NCI-H2196 (cell line): ENCODE measurements at regions not wholly inside any gene's neighbourhood (a gene's known extent, or its start where the extent isn't known, plus 50 kb on each side); places are given as distances from the start of the nearest gene placed in this dataset.
"Not testable (repeated sequence)": the region's sequence is repeated elsewhere in the genome, so short reads cannot be mapped to it uniquely, and the experiment has no call there.

Experiments used
- DNase-seq: peaks from one replicate; lab custom pipeline; 2025; ENCODE audit not compliant: unreplicated experiment; lab: John Stamatoyannopoulos, UW

GRCh38 chr9:78663369-78663768 is 366.4 kb downstream of the PSAT1 start:
- DNase-seq, result no peak

DNA sequence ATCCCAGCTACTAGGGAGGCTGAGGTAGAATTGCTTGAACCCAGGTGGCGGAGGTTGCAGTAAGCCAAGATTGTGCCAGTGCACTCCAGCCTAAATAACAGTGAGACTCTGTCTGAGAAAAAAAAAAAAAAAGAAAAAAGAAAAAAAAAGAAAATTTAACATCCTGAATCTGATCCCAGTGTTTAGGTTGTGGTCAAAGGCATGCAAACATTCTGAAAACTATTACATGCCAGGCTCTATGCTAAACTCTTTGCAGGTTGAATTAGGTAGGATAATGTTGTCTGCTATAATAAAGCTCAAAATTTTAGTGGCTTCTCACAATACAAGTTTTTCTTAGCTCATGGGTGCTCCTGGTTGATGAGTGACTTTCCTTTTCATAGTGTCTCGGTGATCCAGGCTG is 367.4 kb downstream of the PSAT1 start:
- DNase-seq, result no peak

- DNase-seq, result no peak
These were observed 370.0 kb downstream of the PSAT1 start for GRCh38 chr9:78666818-78667414.

- no peak for DNase-seq
These were observed 371.4 kb downstream of the PSAT1 start for GRCh38 chr9:78668148-78668832.

GRCh38 chr9:78669591-78669990 is 372.7 kb downstream of the PSAT1 start:
- no peak for DNase-seq

- DNase-seq, result no peak
These were observed 374.9 kb downstream of the PSAT1 start for GRCh38 chr9:78671785-78672184.

DNA sequence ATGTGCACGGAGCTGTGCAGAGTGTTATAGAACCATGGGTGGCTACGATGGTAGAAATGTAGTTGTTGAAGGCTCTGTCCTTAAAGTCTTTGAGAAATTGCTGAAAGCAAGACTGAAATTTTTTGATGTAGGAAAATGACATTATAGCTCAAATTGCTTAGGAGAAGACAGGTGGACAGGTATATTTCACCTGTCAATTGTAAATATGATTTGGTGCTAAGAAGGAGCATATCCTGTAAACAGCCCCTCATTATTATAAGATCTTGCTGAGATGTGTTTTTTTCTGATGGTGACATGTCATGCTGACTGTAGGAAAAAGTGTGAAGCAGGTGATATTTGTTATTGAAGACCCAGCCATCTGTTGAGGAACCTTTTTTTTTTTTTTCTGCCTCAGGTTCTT is 377.9 kb downstream of the PSAT1 start:
- no peak for DNase-seq

DNA sequence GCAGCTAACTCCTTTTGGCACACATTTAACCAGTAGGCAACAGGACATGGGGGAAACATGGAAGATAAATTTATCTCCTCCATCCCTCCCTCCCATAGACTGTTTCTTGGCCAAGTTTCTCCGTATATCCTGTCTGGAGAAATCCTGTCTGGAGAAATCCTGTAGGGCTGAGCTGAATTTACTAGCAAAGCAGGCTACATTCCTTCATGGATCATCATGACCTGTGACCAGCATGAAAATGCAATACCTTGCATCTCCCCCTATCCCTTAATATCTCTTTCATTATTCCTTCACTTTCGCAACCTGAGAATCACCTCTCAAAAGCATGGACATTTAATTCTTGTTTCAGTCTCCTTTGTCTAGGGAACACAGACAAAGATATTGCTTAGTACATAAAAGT is 379.1 kb downstream of the PSAT1 start:
- no peak for DNase-seq

- DNase-seq, result no peak
These were observed 379.7 kb downstream of the PSAT1 start for GRCh38 chr9:78676623-78677022.

- DNase-seq, result no peak
These were observed 380.4 kb downstream of the PSAT1 start for GRCh38 chr9:78677326-78677725.

DNA sequence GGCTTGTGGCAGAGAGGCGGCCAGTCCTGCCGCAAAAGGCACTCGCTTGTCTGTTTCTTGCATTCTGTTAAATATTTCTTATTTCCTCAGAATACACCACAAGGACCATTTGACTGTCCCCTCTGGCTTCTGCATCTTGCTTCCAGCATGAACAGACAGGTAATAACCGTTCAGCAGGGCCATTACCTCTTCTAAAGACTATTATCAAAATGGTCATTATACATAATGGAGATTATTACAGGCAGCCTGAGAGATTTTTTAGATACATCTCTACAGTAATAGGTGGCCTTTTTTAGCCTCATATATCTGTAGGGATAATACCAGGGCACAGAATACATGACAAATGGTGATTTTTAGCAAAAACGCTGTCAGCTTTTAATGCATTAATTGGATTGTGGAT is 382.0 kb downstream of the PSAT1 start:
- no peak for DNase-seq

DNA sequence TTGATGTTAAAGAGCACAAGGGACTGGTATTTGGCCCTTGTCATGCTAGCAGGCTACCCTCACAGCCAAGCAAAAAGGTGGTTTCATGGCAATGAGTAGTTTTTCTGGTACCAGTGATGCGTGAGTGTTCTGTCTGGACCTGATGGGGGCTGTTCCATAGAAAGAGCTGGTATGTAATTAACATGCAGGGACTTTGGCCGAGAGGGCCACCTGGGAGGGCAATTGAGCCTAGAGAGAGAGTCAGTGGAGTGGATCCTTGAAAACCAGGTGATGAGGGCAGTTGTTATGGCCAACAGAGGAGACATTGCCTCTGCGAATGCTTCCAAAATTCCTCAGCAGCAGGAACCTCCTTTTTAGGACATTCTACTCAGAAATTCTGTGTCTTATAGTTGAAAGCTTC is 383.3 kb downstream of the PSAT1 start:
- no peak for DNase-seq

GRCh38 chr9:78682216-78682615 is 385.3 kb downstream of the PSAT1 start:
- no peak for DNase-seq

DNA sequence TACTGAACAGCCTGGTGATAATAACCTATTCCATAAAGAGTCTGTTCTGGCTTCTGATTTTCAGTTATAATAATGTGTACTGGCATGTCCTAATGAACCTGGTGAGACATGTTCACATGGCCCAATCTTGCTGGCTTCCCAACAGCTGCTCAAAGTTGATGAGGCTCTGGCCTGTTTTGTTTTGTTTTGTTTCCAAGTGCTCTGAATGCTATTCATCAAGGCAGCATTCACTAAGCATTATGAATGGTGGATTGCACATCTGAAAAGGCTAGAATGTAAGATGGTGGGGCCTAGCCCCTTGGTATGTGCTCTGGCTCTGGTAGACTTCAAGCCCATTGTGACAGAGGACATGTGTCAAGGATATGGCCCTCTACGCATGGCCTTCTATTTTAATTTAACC is 388.5 kb downstream of the PSAT1 start:
- DNase-seq, result no peak

DNA sequence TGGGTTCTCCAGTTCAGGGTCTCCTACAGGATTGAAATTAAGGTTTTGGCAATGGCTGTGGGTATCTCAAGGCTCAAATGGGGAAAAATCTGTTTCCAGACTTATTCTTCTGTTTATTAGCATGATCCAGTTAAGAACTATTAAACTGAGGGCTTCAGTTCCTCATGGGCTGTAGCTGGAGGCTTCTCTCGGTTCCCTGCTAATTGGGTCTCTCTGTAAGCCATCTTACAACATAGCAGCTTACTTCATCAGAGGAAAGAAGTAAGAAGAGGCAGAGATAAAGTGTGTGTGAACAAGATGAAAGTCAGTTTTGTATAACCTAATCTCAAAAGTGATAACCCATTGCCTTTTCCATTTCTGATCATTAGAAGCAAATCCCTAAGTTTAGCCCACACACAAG is 391.9 kb downstream of the PSAT1 start:
- no peak for DNase-seq

DNA sequence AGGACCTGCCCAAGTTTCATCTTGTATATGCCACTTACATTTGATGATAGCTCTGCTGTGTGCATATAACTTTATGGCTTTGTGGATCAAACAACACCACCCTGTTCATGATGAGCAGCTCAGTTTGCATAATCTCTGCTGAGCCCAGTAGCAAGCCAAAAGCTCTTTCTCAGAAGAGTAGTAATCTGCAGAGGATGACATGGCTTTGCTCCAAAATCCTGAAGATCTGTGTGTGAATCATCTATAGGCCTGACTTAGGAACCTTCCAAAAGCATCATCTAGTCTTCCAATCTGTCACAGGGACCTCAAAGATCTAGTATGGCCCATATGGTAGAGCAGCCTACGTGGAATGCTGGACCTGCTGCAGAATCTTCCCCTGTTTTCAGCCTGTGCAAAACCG is 394.6 kb downstream of the PSAT1 start:
- no peak for DNase-seq

DNA sequence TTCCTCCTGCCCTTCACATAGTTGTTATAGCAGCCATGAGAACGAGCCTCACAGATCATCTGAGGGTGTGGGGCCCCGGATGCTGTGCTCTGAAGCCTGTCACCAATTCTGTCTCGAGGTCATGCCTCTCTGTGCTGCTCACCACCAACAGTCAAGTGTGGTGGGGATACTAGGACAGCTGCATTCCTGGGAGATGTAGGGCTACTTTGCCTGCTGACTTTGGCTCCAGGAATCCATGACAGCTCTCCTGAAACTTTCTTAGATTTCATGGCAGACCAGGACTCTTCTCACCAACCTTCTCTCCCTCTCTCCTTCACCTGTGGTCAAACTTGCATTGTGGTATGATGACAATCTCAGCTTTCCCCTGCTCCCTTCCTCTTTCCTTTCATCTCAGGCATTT is 395.9 kb downstream of the PSAT1 start:
- no peak for DNase-seq

DNA sequence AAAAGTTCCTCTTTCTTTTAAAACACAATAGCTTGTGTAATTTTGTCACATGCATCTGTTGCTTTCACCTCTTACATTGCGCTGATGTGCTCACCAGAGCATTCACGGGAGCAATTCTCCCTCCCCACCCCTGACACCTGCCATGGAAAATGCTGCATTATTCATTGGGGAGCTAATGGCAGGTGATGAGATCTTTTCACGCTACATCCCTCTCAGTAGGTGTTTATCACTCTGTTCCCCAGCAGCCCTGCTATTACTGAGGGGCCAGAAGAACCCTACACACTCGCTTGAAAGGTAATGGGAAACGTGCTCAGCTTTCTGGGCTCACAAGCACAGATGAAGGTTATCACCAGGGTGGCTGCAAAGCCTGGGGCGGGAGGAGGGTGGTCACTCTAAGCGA is 398.0 kb downstream of the PSAT1 start:
- DNase-seq, result no peak

DNA sequence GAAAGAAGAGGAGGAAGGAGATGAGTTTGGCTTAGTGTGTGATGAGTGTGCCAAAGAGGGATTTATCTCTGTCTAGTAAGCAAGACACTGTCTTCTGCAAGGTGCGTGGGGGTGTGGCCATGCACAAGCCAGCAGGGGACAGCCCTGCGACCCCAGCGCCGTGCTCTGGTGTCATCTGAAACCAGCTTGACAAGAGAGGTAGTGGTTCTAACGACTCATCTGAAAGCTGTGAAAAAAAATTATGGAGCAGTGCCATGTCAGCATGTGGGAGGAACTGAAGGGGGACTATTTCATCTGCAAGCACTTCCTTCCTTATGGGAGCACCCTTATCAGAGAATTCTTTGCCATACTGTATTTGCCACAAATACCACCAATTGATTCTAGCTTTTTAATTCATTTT is 398.6 kb downstream of the PSAT1 start:
- no peak for DNase-seq

DNA sequence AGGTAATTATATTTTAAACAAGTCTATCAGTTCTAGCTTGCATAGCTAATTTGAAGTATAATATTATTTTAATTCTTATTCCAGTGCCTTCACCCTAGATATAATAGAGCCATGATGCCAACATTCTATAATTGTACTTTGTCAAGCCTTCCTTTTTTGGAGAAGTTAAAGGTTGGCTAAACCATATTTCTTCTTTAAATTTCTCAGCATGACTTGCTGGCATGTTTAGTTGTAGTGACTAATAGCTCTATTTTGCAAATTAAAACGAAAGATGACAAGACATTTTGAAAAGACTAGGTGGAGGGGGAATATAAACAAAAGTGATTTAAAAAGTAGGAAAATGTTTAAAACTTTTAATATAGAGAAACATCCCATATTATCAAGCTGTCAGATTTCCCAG is 400.7 kb downstream of the PSAT1 start:
- DNase-seq, result no peak

DNA sequence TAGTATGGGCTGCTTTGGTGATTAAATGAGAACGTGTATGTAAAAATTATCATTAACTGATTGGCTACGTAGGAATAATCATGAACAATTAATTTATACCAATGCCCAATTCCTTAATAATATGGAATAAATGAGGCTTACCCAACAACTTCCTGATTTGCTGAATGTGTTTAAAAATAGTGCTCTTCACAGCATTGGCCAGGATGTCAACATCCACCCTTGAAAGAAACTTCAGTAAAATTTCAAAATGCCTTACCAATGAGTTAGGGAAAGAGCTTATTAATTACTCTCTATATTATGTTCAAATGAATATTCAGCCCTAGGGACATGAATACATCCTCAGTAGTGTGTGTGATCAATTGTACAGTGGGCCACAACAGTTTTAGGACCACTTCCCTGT is 401.4 kb downstream of the PSAT1 start:
- no peak for DNase-seq

DNA sequence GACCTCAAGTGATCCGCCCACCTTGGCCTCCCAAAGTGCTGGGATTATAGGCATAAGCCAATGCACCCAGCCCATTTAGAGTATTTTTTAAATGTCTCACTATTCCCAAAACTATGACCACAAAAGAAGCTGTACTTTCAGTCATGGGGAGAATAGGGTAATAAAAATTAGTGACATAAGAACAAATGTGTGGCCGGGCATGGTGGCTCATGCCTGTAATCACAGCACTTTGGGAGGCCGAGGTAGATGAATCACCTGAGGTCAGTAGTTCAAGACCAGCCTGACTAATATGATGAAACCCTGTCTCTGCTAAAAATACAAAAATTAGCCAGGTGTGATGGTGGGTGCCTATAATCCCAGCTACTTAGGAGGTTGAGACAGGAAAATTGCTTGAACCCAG is 402.3 kb downstream of the PSAT1 start:
- DNase-seq, result not testable (repeated sequence)

GRCh38 chr9:78704153-78704552 is 407.2 kb downstream of the PSAT1 start:
- DNase-seq, result not testable (repeated sequence)
